ENCODE measurements at regions not wholly inside any gene's neighbourhood (a gene's known extent, or its start where the extent isn't known, plus 50 kb on each side); places are given as distances from the start of the nearest gene placed in this dataset.

DNA sequence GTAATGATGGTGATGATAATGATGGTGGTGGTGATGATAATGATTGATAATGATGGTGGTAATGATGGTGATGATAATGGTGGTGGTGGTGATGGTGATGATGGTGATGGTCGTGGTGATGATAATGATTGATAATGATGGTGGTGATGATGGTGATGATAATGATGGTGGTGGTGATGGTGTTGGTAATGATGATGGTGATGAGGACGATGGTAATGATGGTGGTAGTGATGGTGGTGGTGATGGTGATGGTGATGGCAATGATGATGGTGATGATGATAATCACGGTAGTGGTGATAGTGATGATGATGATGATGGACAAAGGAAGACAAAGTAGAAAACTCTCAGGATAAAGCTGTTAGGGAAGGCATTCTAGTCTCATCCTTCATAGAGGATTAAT lies 310.5 kb downstream of the MSX2 start:
- ATAC-seq, result no peak
- TF ChIP-seq ZFP3 (CRISPR knock-in tag; IDR thresholded peaks at IDR 0.05) (no peak), ZNF8 (CRISPR knock-in tag; IDR thresholded peaks at IDR 0.05) (no peak), ZNF70 (CRISPR knock-in tag; IDR thresholded peaks at IDR 0.05) (no peak)

DNA sequence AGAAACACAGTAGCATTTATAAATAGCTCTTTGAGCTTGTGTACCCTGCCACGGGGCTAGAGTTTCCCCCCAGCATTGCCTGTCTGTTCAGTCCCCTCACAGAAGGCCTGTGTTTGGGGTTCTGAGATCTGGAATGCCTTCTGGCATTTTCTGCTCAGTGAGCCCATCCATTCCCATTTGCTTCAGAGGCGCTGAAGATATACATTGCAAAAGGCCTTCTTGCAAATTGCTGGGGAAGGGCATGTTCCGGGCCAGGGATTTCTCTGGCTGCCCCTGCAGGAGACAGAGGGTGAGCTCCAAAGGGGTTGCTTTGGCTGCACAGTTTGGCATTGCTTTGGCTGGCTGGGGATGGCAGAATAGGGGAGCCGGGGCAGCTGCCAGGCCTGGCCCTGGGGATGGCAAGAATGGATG lies 308.4 kb downstream of the MSX2 start:
- no peak for TF ChIP-seq ZC3H10 (CRISPR knock-in tag; IDR thresholded peaks at IDR 0.05)
- TF ChIP-seq SNAI2 (CRISPR knock-in tag; IDR thresholded peaks at IDR 0.05), result no peak
- no peak for TF ChIP-seq PPARA (CRISPR knock-in tag; IDR thresholded peaks at IDR 0.05; ENCODE audit: borderline replicate concordance)
- TF ChIP-seq ZNF8 (CRISPR knock-in tag; IDR thresholded peaks at IDR 0.05), result no peak
- TF ChIP-seq ARNTL (CRISPR knock-in tag; IDR thresholded peaks at IDR 0.05; ENCODE audit: borderline replicate concordance, low read depth), result no peak
- TF ChIP-seq GLIS3 (CRISPR knock-in tag; IDR thresholded peaks at IDR 0.05), result no peak
- TF ChIP-seq ZFP30 (CRISPR knock-in tag; IDR thresholded peaks at IDR 0.05), result no peak
- TF ChIP-seq OSR1 (CRISPR knock-in tag; IDR thresholded peaks at IDR 0.05), result no peak
- no peak for TF ChIP-seq TCF4 (CRISPR knock-in tag; IDR thresholded peaks at IDR 0.05; ENCODE audit: borderline replicate concordance)
- no peak for TF ChIP-seq ZFP3 (CRISPR knock-in tag; IDR thresholded peaks at IDR 0.05)
- TF ChIP-seq, protein P1, sequence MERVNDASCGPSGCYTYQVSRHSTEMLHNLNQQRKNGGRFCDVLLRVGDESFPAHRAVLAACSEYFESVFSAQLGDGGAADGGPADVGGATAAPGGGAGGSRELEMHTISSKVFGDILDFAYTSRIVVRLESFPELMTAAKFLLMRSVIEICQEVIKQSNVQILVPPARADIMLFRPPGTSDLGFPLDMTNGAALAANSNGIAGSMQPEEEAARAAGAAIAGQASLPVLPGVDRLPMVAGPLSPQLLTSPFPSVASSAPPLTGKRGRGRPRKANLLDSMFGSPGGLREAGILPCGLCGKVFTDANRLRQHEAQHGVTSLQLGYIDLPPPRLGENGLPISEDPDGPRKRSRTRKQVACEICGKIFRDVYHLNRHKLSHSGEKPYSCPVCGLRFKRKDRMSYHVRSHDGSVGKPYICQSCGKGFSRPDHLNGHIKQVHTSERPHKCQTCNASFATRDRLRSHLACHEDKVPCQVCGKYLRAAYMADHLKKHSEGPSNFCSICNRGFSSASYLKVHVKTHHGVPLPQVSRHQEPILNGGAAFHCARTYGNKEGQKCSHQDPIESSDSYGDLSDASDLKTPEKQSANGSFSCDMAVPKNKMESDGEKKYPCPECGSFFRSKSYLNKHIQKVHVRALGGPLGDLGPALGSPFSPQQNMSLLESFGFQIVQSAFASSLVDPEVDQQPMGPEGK (CRISPR knock-in tag; IDR thresholded peaks at IDR 0.05; ENCODE audit: borderline replicate concordance), result no peak
- TF ChIP-seq CSDC2 (CRISPR knock-in tag; IDR thresholded peaks at IDR 0.05), result no peak
- ATAC-seq, result no peak

DNA sequence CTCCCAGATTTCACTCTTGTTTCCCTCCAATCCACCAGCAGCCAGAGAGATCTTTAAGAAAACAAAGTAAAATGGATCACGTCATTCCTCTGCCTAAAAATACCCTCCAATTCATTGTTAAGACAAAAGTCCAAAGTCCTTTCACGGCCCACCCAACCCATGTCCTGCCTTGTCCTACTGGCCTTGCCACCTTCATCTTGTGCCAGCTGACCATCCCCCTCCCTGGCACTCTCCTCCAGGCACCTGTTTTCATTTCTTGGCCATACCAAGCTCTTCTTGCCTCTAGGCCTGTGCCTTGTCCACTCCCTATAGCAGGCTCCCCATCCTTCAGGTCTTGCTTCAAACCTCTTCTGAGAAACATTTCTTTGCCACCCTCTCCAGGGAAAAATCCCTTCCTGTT lies 307.6 kb downstream of the MSX2 start:
- ATAC-seq, result no peak
- TF ChIP-seq ZNF70 (CRISPR knock-in tag; IDR thresholded peaks at IDR 0.05) (no peak), CSDC2 (CRISPR knock-in tag; IDR thresholded peaks at IDR 0.05) (no peak), OSR1 (CRISPR knock-in tag; IDR thresholded peaks at IDR 0.05) (no peak), ZFP3 (CRISPR knock-in tag; IDR thresholded peaks at IDR 0.05) (no peak)
- TF ChIP-seq, protein P2, sequence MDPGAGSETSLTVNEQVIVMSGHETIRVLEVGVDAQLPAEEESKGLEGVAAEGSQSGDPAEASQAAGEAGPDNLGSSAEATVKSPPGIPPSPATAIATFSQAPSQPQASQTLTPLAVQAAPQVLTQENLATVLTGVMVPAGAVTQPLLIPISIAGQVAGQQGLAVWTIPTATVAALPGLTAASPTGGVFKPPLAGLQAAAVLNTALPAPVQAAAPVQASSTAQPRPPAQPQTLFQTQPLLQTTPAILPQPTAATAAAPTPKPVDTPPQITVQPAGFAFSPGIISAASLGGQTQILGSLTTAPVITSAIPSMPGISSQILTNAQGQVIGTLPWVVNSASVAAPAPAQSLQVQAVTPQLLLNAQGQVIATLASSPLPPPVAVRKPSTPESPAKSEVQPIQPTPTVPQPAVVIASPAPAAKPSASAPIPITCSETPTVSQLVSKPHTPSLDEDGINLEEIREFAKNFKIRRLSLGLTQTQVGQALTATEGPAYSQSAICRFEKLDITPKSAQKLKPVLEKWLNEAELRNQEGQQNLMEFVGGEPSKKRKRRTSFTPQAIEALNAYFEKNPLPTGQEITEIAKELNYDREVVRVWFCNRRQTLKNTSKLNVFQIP (CRISPR knock-in tag; IDR thresholded peaks at IDR 0.05; ENCODE audit: borderline replicate concordance, low read depth), result no peak

DNA sequence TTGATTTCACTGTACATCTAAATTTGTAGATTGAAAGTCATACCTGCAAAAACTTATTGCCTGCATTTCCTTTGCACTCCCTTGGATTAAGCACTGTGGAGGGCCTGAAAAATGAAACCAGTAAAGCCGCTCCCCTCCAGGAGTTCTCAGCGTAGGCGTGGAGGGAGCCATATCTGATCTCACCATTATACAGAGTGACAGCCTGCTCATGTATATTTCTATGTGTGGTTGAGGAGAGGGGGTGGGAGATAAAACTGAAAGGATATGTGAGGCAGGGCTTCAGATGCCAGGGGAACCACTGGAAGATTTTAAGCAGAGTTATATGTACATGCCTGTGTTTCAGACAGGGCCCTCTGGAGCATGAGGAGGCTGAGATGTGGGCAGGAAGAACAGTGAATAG lies 303.0 kb downstream of the MSX2 start:
- ATAC-seq, result no peak
- TF ChIP-seq, protein P3, sequence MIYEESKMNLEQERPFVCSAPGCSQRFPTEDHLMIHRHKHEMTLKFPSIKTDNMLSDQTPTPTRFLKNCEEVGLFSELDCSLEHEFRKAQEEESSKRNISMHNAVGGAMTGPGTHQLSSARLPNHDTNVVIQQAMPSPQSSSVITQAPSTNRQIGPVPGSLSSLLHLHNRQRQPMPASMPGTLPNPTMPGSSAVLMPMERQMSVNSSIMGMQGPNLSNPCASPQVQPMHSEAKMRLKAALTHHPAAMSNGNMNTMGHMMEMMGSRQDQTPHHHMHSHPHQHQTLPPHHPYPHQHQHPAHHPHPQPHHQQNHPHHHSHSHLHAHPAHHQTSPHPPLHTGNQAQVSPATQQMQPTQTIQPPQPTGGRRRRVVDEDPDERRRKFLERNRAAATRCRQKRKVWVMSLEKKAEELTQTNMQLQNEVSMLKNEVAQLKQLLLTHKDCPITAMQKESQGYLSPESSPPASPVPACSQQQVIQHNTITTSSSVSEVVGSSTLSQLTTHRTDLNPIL (CRISPR knock-in tag; IDR thresholded peaks at IDR 0.05; ENCODE audit: low read depth), result no peak
- no peak for TF ChIP-seq CSDC2 (CRISPR knock-in tag; IDR thresholded peaks at IDR 0.05)
- no peak for TF ChIP-seq BACH2 (CRISPR knock-in tag; IDR thresholded peaks at IDR 0.05; ENCODE audit: borderline replicate concordance)
- TF ChIP-seq TOX (CRISPR knock-in tag; IDR thresholded peaks at IDR 0.05; ENCODE audit: borderline replicate concordance), result no peak
- TF ChIP-seq GLIS3 (CRISPR knock-in tag; IDR thresholded peaks at IDR 0.05), result no peak
- TF ChIP-seq ZFP30 (CRISPR knock-in tag; IDR thresholded peaks at IDR 0.05), result no peak
- TF ChIP-seq ISL1 (CRISPR knock-in tag; IDR thresholded peaks at IDR 0.05), result no peak
- no peak for TF ChIP-seq TCF4 (CRISPR knock-in tag; IDR thresholded peaks at IDR 0.05; ENCODE audit: borderline replicate concordance)
- TF ChIP-seq OSR1 (CRISPR knock-in tag; IDR thresholded peaks at IDR 0.05), result no peak

DNA sequence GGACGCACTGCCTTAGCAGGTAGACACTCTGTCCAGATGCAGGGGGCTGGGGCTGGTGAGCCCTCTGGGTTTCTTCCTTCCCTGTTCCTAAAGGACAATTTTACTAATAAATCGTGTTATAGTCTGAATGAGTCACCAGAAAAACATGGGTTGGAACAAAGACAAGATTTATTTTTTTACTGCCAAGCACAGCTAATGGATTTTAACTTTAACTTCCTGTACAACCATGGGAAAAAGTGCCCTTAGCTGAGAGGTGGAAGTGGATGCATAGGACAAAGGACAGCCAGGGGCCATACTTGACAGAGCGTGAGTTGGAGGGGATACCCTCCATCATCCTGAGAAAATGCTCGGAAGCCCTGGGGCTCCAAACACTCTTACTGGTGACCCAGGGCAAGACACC lies 300.7 kb downstream of the MSX2 start:
- peak; percentile 67 for ATAC-seq
- TF ChIP-seq ZNF565 (CRISPR knock-in tag; conservative IDR thresholded peaks at IDR 0.05; ENCODE audit: low read depth) (no peak), ZFP30 (CRISPR knock-in tag; IDR thresholded peaks at IDR 0.05) (no peak), ZNF8 (CRISPR knock-in tag; IDR thresholded peaks at IDR 0.05) (no peak), ZNF70 (CRISPR knock-in tag; IDR thresholded peaks at IDR 0.05) (no peak), GLIS3 (CRISPR knock-in tag; IDR thresholded peaks at IDR 0.05) (no peak), ZFP3 (CRISPR knock-in tag; IDR thresholded peaks at IDR 0.05) (no peak), OSR1 (CRISPR knock-in tag; IDR thresholded peaks at IDR 0.05) (no peak), ISL1 (CRISPR knock-in tag; IDR thresholded peaks at IDR 0.05) (no peak), RARB (CRISPR knock-in tag; IDR thresholded peaks at IDR 0.05) (no peak), SNAI2 (CRISPR knock-in tag; IDR thresholded peaks at IDR 0.05) (no peak), BACH2 (CRISPR knock-in tag; IDR thresholded peaks at IDR 0.05; ENCODE audit: borderline replicate concordance) (no peak), ESRRG (CRISPR knock-in tag; IDR thresholded peaks at IDR 0.05) (no peak), CSDC2 (CRISPR knock-in tag; IDR thresholded peaks at IDR 0.05) (no peak), TCF4 (CRISPR knock-in tag; IDR thresholded peaks at IDR 0.05; ENCODE audit: borderline replicate concordance) (no peak), PPARA (CRISPR knock-in tag; IDR thresholded peaks at IDR 0.05; ENCODE audit: borderline replicate concordance) (no peak)
- TF ChIP-seq, protein P1 (CRISPR knock-in tag; IDR thresholded peaks at IDR 0.05; ENCODE audit: borderline replicate concordance), result no peak
- TF ChIP-seq, protein P2 (CRISPR knock-in tag; IDR thresholded peaks at IDR 0.05; ENCODE audit: borderline replicate concordance, low read depth), result no peak
- TF ChIP-seq, protein P4, sequence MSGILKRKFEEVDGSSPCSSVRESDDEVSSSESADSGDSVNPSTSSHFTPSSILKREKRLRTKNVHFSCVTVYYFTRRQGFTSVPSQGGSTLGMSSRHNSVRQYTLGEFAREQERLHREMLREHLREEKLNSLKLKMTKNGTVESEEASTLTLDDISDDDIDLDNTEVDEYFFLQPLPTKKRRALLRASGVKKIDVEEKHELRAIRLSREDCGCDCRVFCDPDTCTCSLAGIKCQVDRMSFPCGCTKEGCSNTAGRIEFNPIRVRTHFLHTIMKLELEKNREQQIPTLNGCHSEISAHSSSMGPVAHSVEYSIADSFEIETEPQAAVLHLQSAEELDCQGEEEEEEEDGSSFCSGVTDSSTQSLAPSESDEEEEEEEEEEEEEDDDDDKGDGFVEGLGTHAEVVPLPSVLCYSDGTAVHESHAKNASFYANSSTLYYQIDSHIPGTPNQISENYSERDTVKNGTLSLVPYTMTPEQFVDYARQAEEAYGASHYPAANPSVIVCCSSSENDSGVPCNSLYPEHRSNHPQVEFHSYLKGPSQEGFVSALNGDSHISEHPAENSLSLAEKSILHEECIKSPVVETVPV (CRISPR knock-in tag; IDR thresholded peaks at IDR 0.05), result no peak
